GM21717 (cell line): ENCODE measurements at regions not wholly inside any gene's neighbourhood (a gene's known extent, or its start where the extent isn't known, plus 50 kb on each side); places are given as distances from the start of the nearest gene placed in this dataset.
"Not testable (repeated sequence)": the region's sequence is repeated elsewhere in the genome, so short reads cannot be mapped to it uniquely, and the experiment has no call there.

Source experiments
- ATAC-seq: cut with Tn5 transposase; IDR thresholded peaks from one replicate; pipeline ENCODE4 v1.9.1; 2021; ENCODE audit warnings: mild to moderate bottlenecking, moderate library complexity; ENCODE audit not compliant: unreplicated experiment

DNA sequence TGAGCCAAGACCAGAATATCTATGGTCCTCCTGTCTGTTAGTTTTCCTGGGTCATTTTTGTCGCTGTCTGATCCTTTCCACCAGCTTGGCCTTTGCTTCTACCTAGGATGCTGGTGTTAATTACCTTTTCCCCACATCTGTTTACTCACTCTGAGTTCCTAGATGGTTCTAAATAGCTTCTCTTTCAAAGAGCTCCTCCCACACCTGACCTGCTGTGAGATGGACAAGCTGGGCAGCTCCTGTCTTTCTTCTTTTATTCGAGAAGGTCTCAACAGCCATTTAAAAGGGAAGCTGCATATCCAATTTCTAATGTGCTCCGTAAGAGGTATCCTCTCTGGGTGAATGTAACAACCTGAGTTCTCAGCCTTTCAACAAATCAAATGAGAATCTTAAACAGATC, 156.2 kb downstream of the HRH4 start:
- ATAC-seq: no peak

DNA sequence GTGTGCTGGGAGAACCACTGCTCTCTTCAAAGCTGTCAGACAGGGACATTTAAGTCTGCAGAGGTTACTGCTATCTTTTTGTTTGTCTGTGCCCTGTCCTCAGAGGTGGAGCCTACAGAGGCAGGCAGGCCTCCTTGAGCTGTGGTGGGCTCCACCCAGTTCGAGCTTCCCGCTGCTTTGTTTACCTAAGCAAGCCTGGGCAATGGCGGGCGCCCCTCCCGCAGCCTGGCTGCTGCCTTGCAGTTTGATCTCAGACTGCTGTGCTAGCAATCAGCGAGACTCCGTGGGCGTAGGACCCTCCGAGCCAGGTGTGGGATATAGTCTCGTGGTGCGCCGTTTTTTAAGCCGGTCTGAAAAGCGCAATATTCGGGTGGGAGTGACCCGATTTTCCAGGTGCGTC, 164.0 kb downstream of the HRH4 start:
- ATAC-seq: not testable (repeated sequence)

DNA sequence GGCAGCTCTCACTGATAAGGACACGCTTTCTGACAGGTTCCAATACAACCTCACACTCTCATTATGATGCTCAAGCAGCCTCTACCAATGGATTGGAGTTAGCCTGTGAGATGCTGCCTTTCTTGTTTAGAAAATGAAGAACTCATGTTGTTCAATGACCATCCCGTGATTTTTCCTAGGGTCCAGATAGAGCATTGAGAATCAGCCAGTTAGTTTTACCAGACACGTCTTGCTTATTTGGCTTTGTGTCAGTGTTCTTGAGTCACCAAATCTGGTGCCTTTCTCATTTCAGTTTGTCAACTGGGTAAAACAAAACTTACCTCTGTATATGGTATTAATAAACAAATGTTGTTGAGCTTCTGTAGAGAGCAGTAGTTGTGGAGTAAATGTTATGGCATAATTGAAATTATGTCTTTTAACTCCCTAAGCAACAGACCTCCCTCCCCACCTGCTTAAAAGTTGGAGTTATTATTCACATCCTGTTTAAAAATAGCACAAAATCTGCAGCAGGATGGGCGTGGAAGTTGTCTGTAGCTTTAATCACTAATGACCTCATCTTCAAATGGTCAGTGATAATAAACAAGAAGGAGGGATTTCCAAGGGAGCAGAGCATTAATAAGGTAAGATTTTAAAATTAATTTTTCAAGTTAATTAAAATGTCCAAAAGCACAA, 167.3 kb downstream of the HRH4 start:
- ATAC-seq: no peak

DNA sequence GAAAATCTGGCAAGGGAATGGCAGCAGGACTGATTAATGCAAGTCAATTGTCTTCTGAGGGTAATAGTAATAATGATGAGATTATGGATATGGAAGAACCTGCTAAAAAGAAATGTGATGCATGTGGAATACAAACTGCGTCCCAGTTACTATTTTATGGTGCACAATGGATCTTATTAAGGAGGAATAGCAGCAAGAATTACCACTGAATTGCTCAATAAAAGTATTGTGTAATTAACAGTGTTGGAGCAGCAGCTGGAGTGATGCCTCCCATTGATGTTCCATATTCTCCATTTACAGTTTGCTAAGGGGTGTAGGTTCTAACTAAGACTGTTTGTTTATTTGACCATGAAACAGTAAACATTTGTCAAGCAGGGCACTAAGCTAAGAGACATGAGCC, 167.9 kb downstream of the HRH4 start:
- ATAC-seq: no peak

DNA sequence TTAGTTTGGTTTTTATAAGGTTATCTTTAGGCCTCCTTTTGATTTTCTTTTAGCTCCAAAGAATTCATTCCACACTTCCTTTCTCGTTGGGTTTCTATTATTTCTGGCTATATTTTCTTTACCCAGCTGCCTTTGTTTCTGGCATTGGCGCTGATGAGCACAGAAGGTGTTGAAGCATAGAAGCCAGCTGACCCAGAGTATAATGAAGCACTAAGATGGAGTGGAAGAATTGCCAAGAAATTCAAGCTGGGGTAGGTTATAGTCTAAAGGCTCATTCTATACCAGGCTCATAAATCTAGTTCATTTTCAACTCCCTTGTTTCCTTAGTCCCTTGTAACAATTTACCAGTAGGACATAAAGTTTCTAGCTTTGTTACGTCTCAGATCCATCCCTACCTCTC, 169.5 kb downstream of the HRH4 start:
- ATAC-seq: no peak

DNA sequence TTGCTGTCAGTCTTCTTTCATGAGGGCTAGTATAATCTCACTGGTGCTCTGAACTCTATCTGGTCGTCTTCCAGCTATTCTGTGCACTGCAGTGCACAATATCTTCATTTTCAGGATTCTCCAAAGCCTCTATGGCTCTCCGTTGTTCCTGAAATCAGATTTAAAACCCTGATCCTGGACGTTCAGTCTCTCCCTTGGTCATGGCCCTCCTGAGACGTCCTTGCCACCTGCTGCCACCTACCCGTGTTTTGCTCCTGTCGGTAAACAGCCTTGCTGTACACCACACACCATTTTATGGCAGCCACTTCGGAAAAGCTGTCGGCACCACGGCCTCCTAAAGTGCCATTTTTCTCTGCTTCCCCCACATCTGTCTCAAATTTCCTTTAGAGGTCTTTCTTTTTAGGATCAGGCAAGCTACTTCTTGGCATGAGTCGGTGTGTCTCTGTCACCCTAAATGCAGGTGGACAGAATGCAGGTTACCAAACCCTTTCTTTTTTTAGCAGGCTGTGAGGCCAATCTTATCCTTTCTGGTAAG, 170.0 kb downstream of the HRH4 start:
- ATAC-seq: no peak

DNA sequence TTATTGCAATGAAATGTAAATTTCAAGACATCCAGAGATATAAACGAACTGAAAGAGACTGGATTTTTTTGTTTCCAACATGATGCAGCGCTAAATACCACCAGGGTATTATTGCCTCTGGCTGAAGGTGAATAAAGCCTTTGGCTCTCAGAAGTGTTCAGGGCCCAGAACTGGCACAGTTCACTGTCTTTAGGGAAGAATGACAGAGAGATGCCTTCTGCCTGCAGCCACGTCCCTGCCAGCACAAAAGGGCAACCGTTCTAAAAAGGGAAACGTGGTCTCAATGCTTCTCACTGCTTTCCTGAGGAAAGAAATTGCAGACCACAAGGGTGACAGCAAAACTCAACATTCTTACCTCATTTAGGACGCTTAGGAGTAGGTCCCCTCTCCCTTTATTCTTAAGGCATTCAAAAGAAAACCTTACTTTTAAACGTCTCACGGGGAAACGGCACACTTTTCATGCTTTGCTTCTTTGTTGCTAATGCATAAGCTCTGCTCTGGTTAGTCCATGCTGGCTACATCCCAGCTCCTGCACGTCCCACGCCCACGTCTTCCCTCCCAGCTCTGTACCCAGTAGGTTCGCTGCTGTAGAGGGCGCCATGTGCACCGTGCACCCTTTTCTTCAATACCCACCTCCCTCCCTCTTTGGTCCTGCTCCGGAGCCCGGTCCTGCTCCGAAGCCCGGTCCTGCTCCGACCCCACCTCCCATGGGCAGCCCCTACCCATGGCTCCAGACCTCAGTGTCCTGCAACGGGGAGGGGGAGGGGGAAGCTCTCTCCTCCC, 171.0 kb downstream of the HRH4 start:
- no peak for ATAC-seq

DNA sequence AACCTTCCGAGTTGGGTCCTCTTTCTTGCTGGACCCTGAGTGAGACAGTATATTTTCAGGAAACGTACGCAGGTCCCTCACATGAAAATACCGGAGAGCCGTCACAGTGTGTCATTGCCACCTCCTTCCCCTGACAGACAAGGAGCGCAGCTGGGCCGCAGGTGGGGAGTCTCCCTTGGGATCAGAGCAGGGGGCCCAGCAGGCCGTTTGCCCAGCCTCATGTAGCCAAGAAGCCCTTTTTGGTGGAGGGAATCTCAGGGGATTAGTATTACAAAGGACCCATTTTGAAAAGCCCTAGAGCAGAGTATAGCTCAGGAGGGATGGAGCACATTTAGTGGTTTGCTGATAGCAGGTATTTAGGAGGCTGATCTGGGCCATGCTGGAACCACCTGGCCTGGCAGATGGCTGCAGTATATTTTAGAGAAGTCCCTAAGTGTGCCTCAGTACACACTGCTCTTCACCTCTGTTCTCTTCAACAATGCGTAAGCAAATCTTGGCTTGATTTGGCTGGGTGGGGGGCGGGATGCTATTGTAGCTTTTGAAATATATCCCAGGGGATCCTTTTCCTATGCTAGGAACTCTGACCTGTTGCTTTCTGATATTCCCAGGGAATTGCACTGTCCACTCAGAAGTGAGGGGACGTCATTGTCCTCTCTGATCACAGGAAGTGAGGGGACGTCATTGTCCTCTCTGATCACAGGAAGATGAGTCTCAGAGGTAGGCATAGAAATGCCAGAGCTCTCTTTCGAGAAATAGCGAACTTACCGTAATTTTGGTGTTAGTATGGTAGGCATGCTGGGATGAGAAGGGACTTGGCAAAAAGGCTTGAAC, 171.9 kb downstream of the HRH4 start:
- ATAC-seq: no peak

DNA sequence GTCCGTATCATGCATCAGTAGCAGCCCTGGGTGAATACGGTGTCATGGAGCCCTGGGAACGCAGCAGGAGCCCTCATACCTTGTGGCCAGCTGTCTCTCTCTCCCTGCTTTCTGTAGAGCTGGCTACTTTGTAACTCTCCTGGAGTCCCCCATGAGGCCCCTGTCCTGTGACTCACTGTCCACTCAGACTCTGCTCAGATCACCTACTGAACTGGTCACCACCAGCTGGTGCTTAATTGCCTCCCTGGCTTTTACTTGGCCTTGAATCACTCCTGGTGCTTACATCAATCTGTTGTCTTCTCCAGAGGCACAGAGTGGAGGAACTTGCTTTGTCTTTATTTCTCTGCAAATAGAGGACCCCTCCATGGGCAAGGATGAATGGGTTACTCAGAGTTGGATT, 172.7 kb downstream of the HRH4 start:
- no peak for ATAC-seq

DNA sequence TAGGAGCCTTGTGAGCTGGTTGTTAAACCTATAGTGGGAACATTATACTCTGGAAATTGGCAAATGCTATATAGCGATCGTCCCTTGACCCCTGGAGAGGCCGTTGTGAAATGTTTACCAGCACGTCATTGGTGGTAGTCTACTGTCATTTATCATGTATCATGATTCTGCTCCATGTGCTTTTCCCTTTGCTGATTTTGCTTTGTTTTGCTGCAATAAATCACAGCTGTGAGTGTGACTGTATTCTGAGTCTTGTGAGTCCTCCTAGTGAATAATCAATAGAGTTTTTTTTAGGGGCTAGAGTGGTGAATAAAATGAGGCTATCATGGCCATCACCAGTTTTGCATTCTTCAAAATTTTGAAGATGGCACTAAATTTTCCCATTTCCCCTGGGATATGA, 189.1 kb downstream of the HRH4 start:
- no peak for ATAC-seq

DNA sequence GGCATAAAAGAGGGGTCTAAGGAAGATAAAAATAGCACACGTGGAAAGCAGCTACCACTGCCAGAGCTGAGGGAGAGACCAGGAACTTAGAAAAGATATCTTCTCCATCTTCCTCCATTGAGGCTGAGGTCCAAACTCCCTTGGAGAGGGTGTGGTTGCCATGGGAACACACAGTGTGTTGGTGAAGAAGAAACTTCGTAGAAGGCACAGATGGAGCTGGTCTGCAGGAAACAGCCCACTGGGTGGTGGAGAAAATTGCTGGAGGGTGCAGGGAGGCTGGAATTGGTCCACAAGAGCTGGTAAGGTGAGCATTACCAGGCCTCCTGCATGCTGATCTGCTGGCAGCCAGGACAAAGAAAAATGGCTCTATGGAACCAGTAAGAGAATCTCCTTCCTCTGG, 191.0 kb downstream of the HRH4 start:
- ATAC-seq: no peak

DNA sequence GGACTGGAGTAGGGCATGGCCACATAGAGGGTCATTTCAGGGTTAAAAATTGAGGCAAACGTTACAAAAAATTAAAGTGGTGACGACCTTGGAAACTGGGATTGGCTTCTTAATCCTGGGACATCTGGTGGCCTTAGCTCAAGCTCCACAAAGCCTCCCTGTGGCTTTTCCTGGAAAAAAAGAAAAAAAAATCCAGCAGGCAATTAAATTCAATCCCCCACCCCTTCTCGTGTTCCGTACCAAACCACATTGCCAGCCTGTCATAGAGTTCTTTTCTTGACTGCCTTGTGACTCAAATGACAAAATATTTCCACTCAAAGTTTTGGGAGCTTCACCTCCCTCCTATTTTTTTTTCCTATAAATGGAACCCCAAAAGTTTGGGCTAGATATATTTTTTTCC, 195.6 kb downstream of the HRH4 start:
- no peak for ATAC-seq

DNA sequence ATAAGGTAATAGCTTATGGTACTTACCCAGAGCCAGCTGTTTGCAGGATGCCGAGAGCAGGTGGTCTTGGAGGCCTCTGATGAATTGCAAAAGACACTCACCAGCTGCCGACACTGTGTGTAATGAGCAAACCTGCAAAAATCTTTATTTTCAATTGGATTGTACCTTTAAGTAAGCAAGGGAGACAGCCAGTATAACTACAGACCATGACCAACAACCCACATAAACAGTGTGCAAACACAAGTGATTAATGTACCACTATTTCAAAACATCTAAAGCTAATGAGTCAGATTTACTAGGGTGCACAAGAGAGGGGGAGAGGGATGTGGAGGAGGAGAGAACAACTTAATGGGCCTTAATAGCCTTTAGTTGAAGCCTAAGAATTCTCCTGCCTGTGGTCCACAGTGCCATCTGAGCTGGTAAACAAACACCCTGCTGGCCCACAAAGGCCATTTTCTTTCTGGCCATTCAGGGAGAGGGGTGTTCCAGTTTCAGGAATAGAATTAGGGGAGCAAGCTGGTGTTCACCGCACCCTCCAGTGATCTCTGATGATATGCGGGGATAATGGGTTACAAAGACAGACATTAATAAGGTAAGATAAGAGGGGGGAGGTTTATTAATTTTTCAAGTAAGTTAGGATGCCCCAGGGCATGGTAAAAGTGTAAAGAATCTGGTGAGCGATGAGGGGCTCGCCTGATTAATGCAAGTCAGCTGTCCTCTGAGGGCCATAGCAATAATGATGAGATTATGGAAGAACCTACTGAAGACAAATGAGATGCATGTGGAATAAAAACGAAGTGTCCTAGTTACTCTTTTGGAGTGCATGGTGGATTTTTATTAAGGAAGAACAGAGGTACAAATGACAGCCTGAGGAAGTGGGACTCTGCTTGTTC, 196.4 kb downstream of the HRH4 start:
- ATAC-seq: no peak

DNA sequence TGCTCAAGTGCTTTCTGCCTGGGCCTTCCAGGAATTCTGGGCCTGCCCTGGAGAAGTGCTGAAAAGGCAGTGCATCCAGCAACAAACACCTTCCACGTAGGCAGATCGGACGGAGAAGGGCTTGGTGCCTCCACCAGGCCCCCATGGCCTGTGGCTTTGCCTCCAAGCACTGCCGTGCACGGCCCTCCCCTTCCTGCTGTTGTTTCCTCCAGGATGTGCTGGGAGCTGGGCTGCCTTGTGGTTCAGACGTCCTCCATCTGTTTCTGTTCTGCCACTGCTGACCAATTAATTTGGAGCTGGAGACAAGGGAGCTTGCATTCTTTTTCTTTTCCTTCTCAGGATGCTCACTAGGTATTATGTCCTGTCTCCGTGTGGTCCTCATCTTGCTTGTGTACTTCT, 197.0 kb downstream of the HRH4 start:
- no peak for ATAC-seq

DNA sequence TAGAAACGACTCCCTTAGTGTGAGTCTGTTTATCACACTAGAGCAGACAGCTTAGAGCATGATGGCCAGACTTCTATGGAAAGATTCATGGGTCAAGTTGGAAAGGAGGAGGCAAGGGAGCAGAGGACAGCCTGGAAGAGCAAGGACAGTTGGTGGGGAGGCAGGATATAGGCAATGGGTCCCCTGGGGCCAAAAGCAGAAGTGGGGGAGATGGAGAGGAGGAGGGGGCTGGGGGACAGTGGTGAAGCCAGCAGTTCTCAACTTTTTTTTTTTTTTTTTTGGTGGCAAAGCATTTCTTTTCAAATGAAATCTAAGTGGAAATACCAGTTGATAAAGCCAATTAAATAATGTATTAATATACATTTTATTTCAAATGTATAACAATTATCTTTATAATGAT, 197.9 kb downstream of the HRH4 start:
- ATAC-seq: no peak

DNA sequence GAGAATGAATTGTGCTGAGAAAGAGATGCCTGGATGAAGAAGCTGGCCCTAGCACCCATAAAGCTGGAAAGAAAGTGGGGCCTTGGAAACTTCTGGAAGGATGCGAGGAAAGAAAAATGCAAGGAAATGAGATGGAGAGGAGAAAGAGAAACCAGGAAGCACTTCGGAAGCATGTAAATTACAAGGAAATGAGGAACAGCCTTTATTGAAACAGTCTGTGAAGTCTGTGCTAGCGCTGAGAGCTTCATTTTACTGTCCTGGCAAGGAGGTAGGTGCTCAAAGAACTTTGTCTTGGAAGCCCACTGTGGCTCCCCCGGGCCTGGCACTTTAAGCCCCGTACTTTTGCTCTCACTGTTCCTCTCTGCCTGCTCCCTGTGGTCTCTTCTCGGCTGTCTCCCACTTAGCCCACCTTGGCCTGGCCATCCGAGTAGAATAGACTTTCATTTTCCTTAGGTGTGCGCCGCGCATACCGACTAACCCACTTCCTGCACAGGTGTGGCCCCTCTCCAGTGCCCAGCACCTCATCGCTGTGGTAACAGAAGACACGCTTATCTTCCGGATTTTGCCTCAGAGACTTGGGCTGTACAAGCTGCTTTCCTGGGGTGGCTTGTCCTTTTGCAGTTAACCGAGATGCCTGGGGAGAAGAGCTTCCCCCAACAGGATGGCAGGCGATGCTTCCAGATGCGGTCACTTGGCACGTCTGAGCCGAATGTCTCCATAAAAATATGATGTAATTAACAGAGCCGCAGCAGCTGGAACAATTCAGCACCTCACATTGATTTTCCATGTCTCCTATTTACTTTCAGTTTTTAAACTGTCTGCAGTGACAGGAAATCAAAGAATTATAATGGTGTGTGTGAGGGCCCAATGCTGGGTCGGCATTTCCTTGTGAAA, 199.6 kb downstream of the HRH4 start:
- no peak for ATAC-seq

DNA sequence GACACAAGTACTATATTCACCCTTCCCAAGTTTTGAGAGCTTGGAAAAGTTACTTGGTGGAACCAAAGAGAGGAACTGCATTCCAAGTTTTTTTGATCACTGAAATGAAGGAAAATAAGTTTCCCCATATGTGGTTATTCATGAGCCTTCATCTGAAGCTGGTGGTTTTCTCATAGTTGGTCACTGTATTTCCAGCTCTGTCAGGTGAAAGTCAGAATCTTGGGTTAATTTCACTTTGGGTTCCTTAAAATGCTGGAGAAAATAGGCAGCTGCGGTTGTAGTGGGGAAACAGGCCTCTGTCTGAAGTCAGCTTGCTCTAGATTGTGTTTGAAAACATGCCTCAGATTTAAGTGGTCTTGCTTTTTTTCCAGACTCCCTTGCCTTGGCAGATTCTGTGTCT, 200.5 kb downstream of the HRH4 start:
- no peak for ATAC-seq

DNA sequence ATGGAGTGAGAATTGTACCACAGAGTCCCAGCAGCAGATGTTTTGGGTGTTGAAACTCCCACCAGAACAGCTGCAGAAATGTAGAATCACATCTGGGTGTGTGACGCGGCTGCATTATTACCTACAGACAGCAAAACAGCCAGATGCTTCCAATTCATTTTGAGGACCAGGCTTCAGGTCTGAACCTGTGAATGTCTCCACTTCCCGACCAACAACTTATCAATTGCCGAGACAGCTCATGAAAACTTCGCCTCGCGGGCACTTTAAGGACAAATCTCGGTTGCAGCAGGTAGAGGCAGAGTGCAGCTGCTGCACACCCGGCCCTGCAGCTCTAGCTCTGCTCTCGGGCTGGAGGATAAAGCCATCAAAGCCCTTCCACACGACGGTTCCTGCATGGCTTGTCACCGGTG, 202.0 kb downstream of the HRH4 start:
- ATAC-seq: no peak

DNA sequence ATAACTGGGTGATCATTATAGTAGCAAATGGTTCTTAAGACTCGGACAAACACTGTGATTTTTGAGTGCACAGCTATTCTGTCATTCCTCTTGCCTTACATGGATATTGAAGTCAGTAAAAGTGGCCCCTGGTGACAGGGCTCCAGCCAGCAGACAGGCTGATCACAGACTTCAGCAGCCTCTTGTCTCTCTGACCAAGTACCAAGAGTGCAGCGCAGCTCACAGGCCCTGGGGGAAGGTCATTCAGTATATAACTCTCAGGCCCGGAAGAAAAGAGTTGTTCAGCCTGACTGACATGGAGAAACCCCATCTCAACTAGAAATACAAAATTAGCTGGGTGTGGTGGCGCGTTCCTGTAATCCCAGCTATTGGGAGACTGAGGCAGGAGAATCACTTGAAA, 202.6 kb downstream of the HRH4 start:
- ATAC-seq: no peak

DNA sequence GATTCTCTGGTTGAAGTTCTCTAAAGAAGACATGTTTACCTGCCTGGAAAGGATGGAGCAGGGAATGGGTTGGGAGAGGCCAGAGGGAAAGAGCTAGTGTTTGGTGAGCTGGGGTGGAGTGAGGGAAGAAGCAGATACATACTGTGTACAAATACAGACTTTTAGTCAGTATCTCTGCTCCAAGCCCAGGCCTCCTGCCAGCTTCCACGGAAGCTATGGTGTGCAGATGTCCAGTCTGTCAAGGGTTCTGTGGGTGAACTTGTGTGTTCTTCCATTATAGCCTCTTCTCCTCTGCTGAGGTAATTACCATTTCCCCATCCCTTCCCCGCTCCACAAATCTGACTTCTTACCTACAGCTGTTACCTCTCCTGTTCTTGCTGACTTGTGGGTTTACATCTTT, 208.6 kb downstream of the HRH4 start:
- ATAC-seq: no peak
